NCI-H1105 (cell line): ENCODE measurements at regions not wholly inside any gene's neighbourhood (a gene's known extent, or its start where the extent isn't known, plus 50 kb on each side); places are given as distances from the start of the nearest gene placed in this dataset.
"Not testable (repeated sequence)": the region's sequence is repeated elsewhere in the genome, so short reads cannot be mapped to it uniquely, and the experiment has no call there.

Experiments
- DNase-seq: peaks from one replicate; lab custom pipeline; 2025; lab: John Stamatoyannopoulos, UW

- no peak for DNase-seq
Observed at GRCh38 chr18:11380968-11381367, 228.4 kb upstream of the SLC35G4 start.

- no peak for DNase-seq
Observed at GRCh38 chr18:11379660-11380059, 229.7 kb upstream of the SLC35G4 start.

DNA sequence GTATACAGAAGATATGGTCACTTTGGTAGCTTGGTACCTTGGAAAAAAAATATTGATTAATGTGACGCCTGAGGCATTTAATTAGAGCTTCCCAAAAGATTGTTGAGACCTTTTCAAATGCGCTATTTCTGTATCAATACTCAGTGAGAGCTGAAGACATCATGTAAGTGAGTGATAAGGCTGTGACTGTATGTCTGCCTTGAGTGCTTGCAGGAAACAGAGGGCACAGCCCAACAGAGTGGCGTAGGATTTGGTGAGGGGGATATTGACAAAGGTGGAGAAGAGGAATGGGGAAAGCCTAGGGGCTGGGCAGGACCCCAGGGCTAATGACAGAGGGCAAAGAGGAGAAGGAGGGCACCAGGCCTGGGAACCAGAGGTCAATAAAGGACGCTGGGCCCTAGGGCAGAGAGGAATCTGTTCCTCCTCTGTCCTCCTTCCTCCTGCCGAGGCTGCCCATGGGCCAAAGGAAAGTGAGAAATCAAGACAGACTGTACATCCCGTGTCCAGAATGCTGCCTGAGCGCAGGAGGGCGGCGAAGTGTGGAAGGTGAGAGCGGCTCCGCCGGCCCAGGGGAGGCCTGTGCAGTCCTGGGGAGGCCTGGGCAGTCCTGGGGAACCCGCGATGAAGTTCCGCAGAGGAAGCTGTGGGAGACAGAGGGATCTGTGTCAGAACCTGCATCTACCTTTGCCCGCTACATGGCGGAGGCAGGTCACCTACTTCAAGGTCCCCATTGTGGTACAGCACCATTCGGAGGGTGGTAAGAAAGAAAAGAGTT, 228.6 kb upstream of the PIEZO2 start:
- DNase-seq, result no peak

- no peak for DNase-seq
Observed at GRCh38 chr18:11372163-11372562, 222.8 kb upstream of the PIEZO2 start.

DNA sequence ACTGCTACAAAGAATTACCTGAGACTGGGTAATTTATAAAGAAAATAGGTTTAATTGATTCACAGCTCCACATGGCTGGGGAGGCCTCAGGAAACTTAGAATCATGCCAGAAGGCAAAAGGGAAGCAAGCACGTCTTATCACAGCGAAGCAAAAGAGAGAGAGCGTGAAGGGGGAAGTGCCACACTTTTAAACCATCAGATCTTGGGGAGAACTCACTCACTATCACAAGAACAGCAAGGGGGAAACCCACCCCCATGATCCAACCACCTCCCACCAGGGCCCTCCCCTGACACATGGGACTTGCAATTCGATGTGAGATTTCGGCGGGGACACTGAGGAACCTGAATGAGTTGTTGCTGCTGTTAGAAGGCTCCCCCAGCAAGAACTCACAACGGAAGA, 220.2 kb upstream of the PIEZO2 start:
- no peak for DNase-seq

DNA sequence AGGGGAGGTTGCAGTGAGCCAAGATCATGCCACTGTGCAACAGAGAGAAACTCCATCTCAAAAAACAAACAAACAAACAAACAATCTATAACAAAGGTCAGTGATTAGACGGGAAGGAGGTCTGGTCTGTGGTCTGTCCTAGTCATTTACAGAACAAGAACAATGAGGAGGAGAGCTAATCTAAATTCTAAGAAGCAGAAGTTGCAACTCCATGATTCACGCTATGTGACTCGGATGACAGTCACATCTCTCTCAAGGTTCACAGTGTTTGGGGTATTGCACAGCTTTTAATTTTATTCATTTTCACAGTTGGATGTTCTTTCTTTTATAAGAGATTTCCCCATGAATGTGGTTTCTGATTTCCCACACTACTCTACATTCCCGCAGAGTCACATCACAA, 218.7 kb upstream of the PIEZO2 start:
- DNase-seq, result no peak

DNA sequence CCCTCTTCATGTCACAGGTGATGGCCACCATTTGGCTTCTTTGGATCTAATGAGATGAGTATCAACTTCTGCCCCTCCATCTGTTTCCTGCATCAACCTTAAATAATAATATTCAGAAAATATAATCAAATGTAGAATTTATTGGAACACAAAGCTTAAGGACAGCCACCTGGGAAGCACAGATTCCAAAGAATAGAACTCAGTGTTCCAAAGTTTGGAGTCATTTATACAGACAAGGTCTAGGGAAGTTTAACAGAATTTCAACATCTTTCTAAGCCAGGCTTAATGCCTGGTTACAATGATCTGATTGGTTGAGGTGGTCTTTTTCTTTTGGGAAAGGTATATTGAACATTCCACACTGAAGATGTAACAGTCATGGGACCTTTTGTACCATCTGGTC, 218.0 kb upstream of the PIEZO2 start:
- DNase-seq, result no peak

DNA sequence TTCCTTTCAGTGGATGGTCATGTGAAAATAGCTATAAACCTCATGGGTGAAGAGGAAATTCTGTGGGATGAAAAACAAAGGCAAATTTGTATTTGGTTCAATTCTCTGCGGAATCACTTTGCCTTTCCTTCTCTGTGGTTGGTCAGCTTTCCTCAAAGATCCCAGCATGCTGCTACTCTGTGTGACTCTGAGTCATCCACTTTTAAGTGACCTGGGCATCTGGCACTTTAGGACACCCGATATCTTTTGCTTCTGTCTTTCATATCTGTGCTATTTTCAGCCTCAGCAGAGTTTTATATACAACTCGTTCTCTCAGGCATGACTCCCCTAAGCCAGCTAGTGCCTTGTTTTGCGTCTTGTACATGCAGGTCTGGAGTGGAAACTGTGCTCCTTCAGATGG, 217.0 kb upstream of the PIEZO2 start:
- no peak for DNase-seq

GRCh38 chr18:11362856-11363255, 213.5 kb upstream of the PIEZO2 start:
- DNase-seq, result no peak

DNA sequence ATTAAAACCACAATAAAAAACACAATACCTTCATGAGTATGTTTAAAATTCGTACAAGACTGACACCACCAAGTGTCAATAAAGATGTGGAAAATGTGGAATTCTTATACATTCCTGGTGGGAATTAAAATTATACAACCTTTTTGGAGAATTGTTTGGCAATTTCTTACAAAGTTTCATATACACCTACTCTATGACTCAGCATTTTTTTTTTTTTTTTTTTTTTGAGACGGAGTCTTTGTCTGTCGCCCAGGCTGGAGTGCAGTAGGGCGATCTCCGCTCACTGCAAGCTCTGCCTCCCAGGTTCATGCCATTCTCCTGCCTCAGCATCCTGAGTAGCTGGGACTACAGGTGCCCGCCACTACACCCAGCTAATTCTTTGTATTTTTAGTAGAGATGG, 212.5 kb upstream of the PIEZO2 start:
- not testable (repeated sequence) for DNase-seq

GRCh38 chr18:11357678-11358077, 208.3 kb upstream of the PIEZO2 start:
- no peak for DNase-seq

- not testable (repeated sequence) for DNase-seq
Observed at GRCh38 chr18:11344576-11344975, 195.2 kb upstream of the PIEZO2 start.

DNA sequence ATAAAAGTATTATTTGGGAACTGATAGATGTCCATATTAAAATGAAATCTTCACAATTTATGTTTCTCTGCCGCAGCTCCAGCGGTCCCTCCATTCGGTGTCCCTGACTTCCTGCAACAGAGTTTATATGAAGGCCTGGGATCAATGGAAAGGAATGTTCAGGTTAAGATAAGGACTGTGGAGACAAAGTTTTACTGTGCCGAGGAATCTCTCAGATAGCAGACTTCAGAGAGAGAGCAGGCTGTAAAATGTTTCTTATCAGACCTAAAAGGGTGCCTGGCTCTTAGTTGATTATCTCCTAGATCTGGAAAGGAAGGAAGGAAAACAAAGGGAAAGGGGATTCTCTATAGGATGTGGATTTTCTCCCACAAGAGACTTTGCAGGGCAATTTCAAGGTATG, 193.7 kb upstream of the PIEZO2 start:
- no peak for DNase-seq

DNA sequence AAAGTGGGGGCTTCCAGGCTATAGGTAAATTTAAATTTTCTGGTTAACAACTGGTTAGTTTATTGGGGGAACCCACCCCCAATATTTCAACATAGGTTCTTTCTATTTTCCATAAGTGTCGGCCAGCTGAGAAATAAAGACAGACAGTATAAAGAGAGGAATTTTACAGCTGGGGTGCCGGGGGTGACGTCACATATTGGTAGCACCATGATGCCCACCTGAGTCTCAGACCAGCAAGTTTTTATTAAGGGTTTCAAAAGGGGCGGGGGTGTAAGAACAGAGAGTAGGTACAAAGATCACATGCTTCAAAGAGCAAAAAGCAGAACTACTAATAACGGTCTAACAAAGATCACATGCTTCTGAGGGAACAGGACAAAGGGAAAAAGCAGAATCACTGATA, 192.7 kb upstream of the PIEZO2 start:
- DNase-seq, result not testable (repeated sequence)

GRCh38 chr18:11339188-11339775, 189.9 kb upstream of the PIEZO2 start:
- DNase-seq, result no peak

- DNase-seq, result no peak
Observed at GRCh38 chr18:11336241-11336640, 186.9 kb upstream of the PIEZO2 start.

DNA sequence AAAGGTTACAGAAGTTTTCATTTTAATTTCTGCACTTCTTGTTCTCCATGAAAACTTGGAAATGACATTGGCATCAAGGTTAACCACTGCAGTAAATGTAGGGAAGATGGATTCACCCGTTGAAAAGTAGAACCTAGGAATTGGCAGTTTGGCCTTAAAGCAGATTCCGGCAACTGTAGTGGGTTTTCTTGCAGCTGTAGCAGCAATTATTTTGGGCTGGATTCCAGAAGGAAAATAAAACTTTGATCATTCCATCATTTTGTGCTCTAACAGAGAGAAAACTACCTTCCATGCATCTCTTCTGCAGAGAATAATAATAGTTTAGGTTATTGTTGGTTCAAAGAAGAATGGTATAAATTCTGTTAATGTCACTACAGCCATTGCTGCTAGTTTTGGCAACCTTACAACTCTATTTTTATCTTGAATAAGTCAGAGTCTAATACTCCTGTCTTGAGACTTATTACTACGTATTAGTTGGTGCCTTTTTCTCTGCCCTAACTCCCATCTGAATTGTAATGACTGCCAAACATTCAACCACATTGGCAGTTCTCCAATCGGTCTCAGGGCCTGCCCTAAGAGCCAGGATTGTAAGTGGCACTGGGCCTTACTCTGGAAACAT, 178.1 kb upstream of the PIEZO2 start:
- peak; percentile 24 for DNase-seq

DNA sequence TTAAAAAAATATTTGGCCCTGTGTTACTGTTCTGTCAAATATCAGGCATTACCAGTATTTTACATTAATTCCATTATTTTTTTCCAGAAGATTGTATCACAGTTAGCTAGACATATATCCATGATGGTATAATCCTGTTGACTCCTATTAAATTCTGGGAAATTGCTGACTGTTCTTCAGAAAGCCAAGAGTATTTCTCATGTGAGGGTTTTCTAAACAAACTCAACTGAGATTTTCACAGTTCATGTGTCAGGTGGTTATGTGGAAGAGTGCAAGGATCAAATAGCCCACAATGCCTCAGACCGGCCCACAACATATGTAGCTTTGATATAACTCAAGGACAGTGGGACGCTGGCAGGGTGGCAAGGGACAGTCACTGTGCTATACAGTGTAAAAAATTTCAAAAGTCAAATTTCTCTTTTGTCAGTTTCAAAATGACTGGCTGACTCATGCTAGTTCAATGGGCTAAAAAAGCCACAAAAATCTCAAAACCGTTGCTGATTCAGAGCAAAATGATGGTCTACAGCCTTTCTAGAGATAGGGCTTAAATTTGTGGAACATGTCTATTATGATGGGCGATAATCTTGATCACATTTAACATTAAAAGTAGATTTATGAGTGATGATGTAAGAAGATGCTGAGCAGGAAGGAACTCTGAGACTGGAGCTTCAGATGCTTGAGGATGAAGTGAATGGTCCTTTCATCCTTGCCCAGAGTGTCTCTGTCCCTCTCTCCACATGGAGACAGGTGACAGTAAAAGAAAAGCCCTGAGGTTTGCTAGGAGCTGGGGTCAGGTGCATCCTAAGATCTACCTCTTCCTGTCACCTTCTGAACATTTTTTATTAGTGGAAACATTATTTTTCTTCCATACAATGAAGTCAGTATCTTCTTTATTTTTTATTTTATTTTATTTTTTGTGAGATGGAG, 175.8 kb upstream of the PIEZO2 start:
- DNase-seq, result no peak

- no peak for DNase-seq
Observed at GRCh38 chr18:11324510-11324909, 175.1 kb upstream of the PIEZO2 start.

DNA sequence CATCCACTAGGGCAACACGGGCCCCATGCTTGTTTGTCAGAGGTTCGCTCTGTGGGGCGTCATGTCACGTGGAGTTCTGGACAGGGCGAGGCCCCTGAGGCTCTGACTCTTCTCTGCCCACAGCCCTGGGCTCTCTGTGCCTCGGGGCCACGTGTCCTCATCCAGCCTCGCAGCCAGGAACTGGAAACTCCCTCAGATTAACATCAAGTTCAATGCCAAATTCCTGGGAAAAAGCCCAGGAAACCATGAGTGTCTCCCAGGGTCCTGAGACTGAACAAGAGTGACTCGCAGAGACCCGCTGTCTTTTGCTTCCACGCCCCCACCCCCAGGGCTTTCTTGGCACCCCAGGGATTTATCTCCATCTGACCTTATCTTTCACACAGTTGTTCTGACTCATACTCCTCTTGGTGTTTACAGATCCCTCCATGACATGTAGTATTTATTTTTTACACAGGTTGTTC, 174.0 kb upstream of the PIEZO2 start:
- DNase-seq, result no peak

- no peak for DNase-seq
Observed at GRCh38 chr18:11322716-11323115, 173.3 kb upstream of the PIEZO2 start.

GRCh38 chr18:11322006-11322405, 172.6 kb upstream of the PIEZO2 start:
- DNase-seq, result no peak
